GM12874 (cell line): ENCODE measurements at regions not wholly inside any gene's neighbourhood (a gene's known extent, or its start where the extent isn't known, plus 50 kb on each side); places are given as distances from the start of the nearest gene placed in this dataset.

Experiments used
- CTCF ChIP-seq: IDR thresholded peaks from 2 replicates; pipeline ENCODE4 v1.5.1; 2011; ENCODE audit warnings: low read depth, mild to moderate bottlenecking, control low read depth, low read length, moderate library complexity; ENCODE audit not compliant: insufficient read depth

GRCh38 chr10:128549101-128549608, 422.9 kb upstream of the MKI67 start:
- TF ChIP-seq CTCF, result no peak

GRCh38 chr10:128550045-128550444, 423.8 kb upstream of the MKI67 start:
- TF ChIP-seq CTCF, result no peak

GRCh38 chr10:128551475-128551874, 425.3 kb upstream of the MKI67 start:
- TF ChIP-seq CTCF, result no peak

GRCh38 chr10:128553755-128554154, 427.5 kb upstream of the MKI67 start:
- no peak for TF ChIP-seq CTCF

- TF ChIP-seq CTCF, result no peak
Observed at GRCh38 chr10:128556182-128557110, 430.2 kb upstream of the MKI67 start.

GRCh38 chr10:128557149-128557710, 431.0 kb upstream of the MKI67 start:
- TF ChIP-seq CTCF, result no peak

- no peak for TF ChIP-seq CTCF
Observed at GRCh38 chr10:128560406-128560805, 434.2 kb upstream of the MKI67 start.
